Uterus (tissue), 3 donors: ENCODE measurements at regions not wholly inside any gene's neighbourhood (a gene's known extent, or its start where the extent isn't known, plus 50 kb on each side); places are given as distances from the start of the nearest gene placed in this dataset.

Experiments
- DNase-seq, 2 donors: peaks; one replicate each; pipeline ENCODE4 v3.0.0-alpha.2; 2019 to 2020
- H3K27ac ChIP-seq, 2 donors: fragments of 200-600 bp; sonication (generic); 1 replicate in 1 of 2; 2 replicates in 1 of 2; pipeline ENCODE4 v1.5.1; 2016 to 2018
- H3K27me3 ChIP-seq, 2 donors: fragments of 200-600 bp; sonication (generic); one replicate each; pipeline ENCODE4 v1.5.1; 2018 to 2019; ENCODE audit warnings: control low read depth in 1 of 2
- H3K36me3 ChIP-seq, 2 donors: fragments of 200-600 bp; sonication (generic); one replicate each; pipeline ENCODE4 v1.5.1; 2019; ENCODE audit warnings: control low read depth in 1 of 2
- H3K4me1 ChIP-seq, 2 donors: fragments of 200-600 bp; sonication (generic); one replicate each; pipeline ENCODE4 v1.5.1; 2018 to 2019; ENCODE audit warnings: control low read depth in 1 of 2
- H3K4me3 ChIP-seq, 2 donors: fragments of 200-600 bp; sonication (generic); 1 replicate in 1 of 2; 2 replicates in 1 of 2; pipeline ENCODE4 v1.5.1; 2018 to 2019; ENCODE audit warnings: mild to moderate bottlenecking in 1 of 2
- H3K9me3 ChIP-seq, 2 donors: fragments of 200-600 bp; sonication (generic); one replicate each; pipeline ENCODE4 v1.5.1; 2019; ENCODE audit warnings: control low read depth in 1 of 2
- CTCF ChIP-seq, 4 experiments: fragments of 200-600 bp in 2 of 4; fragments of 450-650 bp in 2 of 4; sonication (generic) in 2 of 4; IDR thresholded peaks; one replicate each; pipeline ENCODE4 v1.5.1; 2016 to 2019; ENCODE audit warnings: antibody characterized with exemption in 4 of 4, mild to moderate bottlenecking in 2 of 4, moderate library complexity in 1 of 4
- POLR2A ChIP-seq, 2 donors: fragments of 450-650 bp; IDR thresholded peaks; one replicate each; pipeline ENCODE4 v1.6.1; 2016; ENCODE audit warnings: antibody characterized with exemption in 2 of 2, mild to moderate bottlenecking in 1 of 2, moderate library complexity in 1 of 2
- intact Hi-C: fragments of 100-400 bp; cut with DNase I; formaldehyde crosslinking; loops from one replicate; pipeline ENCODE4 v1.15.1; 2023; ENCODE audit warnings: low total_unique reads
- donor health status: DM: yes; HTN: yes; CAD: no.

GRCh38 chr3:59675495-59675894 lies 625.7 kb upstream of the CFAP20DC start:
- TF ChIP-seq CTCF (IDR thresholded peaks at IDR 0.05): no peak
- TF ChIP-seq POLR2A (IDR thresholded peaks at IDR 0.05): no peak
- DNase-seq: no peak
- no peaks in the 10 kb centered on the region for H3K4me1 ChIP-seq
- intact Hi-C loops: no loop called here
- no peaks in the 10 kb centered on the region for H3K27me3 ChIP-seq
- no peaks in the 10 kb centered on the region for H3K36me3 ChIP-seq
- no peaks in the 10 kb centered on the region for H3K9me3 ChIP-seq
- H3K4me3 ChIP-seq: no peak overlapping the region
- H3K27ac ChIP-seq: no peak overlapping the region

GRCh38 chr3:59663076-59663850 lies 613.4 kb upstream of the CFAP20DC start:
- no peaks in the 10 kb centered on the region for H3K36me3 ChIP-seq
- H3K4me3 ChIP-seq: no peak overlapping the region
- DNase-seq: no peak
- no peaks in the 10 kb centered on the region for H3K9me3 ChIP-seq
- no peak for TF ChIP-seq POLR2A (IDR thresholded peaks at IDR 0.05)
- TF ChIP-seq CTCF (IDR thresholded peaks at IDR 0.05): no peak
- H3K27me3 ChIP-seq: no peaks in the 10 kb centered on the region
- no peak overlapping the region for H3K27ac ChIP-seq
- no peaks in the 10 kb centered on the region for H3K4me1 ChIP-seq
- intact Hi-C loops: no loop called here

GRCh38 chr3:59660852-59661625 lies 611.2 kb upstream of the CFAP20DC start:
- Histone ChIP-seq H3K9me3 (no peaks in the 10 kb centered on the region), H3K36me3 (no peaks in the 10 kb centered on the region), H3K4me1 (no peaks in the 10 kb centered on the region), H3K27ac (no peak overlapping the region), H3K27me3 (no peaks in the 10 kb centered on the region), H3K4me3 (no peak overlapping the region)
- intact Hi-C loops: no loop called here
- no peak for DNase-seq
- TF ChIP-seq POLR2A (IDR thresholded peaks at IDR 0.05) (no peak), CTCF (IDR thresholded peaks at IDR 0.05) (no peak)

- Histone ChIP-seq H3K27me3 (no peaks in the 10 kb centered on the region), H3K36me3 (no peaks in the 10 kb centered on the region), H3K27ac (no peak overlapping the region), H3K4me1 (no peaks in the 10 kb centered on the region), H3K4me3 (no peak overlapping the region), H3K9me3 (no peaks in the 10 kb centered on the region)
- intact Hi-C loops: no loop called here
- no peak for TF ChIP-seq CTCF (IDR thresholded peaks at IDR 0.05)
- TF ChIP-seq POLR2A (IDR thresholded peaks at IDR 0.05): no peak
- no peak for DNase-seq
Measured at GRCh38 chr3:59660376-59660775, 610.6 kb upstream of the CFAP20DC start.

- DNase-seq: no peak
- H3K4me1 ChIP-seq: no peaks in the 10 kb centered on the region
- H3K27me3 ChIP-seq: no peaks in the 10 kb centered on the region
- no peak overlapping the region for H3K27ac ChIP-seq
- H3K9me3 ChIP-seq: no peaks in the 10 kb centered on the region
- H3K4me3 ChIP-seq: no peak overlapping the region
- TF ChIP-seq POLR2A (IDR thresholded peaks at IDR 0.05) (no peak), CTCF (IDR thresholded peaks at IDR 0.05) (no peak)
- no peaks in the 10 kb centered on the region for H3K36me3 ChIP-seq
- intact Hi-C loops: no loop called here
Measured at GRCh38 chr3:59659755-59660154, 609.9 kb upstream of the CFAP20DC start.
